ENCODE measurements at regions not wholly inside any gene's neighbourhood (a gene's known extent, or its start where the extent isn't known, plus 50 kb on each side); places are given as distances from the start of the nearest gene placed in this dataset.
"Not testable (repeated sequence)": the region's sequence is repeated elsewhere in the genome, so short reads cannot be mapped to it uniquely, and the experiment has no call there.

DNA sequence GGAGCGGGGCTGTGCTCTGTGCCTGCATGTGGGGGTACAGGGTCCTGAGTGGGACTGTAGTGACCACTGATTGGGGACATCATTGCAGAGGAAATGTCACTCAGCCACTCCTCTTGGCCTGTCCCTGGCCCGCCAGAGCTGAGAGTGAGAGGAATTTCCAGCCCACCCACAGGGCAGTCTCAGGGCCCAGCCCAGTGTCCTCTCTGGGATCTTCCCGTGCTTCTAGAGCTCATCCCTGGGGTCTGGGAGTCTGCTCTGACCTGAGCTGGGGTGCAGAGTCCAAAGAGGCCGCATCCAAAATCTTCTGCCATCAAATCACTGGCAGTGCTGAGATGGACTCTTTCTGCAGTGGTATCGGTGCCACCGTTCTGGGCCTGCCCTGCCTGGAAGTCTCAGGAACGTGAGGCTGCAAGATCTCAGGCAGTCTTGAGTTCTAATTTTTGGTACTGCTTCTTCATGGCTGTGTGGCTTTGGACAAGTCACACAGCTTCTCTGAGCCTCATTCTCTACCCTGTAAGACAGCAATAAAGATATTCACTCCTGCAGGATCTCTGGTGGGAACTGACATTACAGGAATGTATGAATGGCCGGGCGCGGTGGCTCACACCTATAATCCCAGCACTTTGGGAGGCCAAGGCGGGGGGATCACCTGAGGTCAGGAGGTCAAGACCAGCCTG lies 100.8 kb upstream of the TARDBP start:
- DNase-seq (ENCODE audit: low spot score), result no peak

DNA sequence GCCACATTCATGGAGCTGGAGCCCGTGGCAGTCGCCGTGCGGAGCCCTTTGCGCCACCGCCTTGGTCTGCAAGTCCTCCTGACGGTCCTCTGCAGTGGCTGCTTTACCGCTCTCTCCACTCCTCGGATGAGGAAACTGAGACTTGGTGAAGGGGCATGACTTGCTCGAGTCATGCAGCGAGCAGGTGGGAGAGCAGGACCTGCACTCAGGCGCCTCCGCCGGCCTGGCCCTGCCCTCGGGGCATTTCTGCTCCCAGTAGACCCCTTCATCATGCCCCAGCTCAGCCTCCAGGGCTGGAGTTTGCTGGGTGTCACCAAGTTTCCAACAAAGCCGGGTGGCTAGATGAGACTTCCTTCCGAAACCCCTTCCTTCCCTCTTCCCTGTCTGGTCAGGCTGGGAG lies 100.0 kb upstream of the TARDBP start:
- DNase-seq (ENCODE audit: low spot score), result no peak

DNA sequence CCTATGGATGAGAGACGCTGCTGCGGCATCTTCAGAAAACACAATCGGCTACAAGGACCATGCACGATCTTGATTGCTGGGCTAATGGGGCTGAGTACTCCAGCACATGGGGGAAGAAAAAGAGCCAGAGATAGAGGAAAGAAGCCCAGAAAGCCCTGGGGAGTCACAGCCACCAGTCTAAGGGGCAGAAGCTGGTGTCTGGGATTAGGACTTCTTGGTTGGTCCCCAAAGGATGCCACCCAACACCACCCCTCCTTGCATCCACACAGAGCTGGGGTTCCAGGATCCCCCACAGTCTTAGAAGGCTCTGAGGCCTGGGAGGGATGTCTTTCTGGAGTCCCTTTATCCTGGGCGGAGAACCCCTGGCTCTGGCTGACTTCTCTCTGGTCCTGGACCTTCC lies 98.4 kb upstream of the TARDBP start:
- no peak for DNase-seq (ENCODE audit: low spot score)

DNA sequence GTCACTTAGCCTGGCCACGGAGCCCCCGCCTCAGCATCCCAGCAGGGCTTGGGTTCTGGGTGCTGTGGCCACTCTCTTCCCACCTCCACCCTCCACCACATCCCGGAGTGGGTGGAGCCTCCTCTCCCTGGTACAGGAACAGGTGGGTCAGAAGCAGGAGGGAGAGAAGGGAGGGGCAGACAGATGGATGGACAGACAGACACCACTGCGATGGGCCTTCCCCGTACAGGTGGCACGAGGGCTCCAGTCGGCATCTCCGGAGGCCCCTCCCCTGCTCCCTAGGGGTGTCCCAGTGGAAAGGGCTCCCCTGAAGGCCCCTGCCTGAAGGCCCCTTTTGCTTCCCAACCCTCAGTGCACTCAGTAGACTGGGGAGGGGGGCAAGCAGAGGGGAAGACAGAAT lies 96.9 kb upstream of the TARDBP start:
- no peak for DNase-seq (ENCODE audit: low spot score)

DNA sequence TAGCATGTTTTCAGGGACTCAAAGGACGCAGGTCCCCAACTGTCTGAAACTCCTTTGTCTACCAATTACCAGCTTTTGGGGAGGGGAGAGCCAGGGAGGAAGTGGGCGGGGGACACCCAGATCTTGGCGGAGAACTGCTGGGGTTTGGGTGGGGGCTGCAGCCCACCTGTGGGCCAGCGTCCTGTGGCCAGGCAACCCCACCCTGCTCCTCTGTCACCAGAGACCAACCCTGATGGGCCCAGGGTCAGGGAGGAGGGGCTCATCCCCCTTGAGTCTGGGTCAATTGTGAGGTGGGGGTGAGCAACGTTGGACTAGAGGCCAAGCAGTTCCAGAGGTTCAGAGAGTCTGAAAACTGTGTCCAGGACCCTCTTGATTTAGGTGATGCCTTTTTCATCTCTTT lies 96.1 kb upstream of the TARDBP start:
- no peak for DNase-seq (ENCODE audit: low spot score)

GRCh38 chr1:10916991-10917390 lies 95.5 kb upstream of the TARDBP start:
- no peak for DNase-seq (ENCODE audit: low spot score)

DNA sequence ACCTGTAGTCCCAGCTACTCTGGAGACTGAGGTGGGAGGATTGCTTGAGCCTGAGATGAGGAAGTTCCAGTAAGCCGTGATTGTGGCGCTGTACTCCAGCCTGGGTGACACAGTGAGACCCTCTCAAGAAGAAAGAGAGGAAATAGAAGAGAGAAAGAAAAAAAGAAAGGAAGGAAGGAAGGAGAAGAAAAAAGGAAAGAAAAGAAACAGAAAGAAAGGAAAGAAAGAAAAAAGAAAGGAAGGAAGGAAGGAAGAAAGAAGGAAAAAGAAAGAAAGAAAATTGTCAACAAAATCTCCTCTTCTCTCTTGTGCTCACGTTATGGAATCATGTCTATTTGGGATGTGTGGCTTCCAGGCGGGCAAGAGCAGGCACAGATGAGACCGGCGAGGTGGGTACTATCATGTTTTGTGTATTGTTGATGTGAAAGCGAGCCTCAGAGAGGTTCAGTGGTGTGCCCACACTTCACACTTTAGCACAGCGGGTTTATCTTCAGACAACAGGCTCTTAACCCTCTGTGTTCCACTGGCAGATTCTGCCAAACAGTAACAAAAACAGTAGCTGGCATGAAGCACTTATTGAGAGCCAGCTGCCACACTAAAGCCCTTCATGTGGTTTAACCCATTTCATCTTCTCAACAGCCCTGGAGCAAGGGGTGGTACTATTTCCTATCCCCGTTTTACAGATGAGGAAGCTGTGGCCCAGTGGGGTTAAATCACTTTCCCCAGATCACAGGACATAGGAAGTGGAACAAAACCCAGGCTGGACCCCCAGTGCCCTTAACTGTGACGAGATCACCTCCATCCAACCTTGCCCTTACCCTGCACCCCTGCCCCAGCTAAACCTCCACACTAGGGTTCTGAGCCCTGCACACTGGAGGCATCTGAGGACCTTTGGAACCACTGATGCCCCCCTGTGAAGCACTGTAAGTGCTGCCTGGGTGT lies 94.7 kb upstream of the TARDBP start:
- no peak for DNase-seq (ENCODE audit: low spot score)

- DNase-seq (ENCODE audit: low spot score), result no peak
Observed at GRCh38 chr1:10918531-10918930, 93.9 kb upstream of the TARDBP start.

DNA sequence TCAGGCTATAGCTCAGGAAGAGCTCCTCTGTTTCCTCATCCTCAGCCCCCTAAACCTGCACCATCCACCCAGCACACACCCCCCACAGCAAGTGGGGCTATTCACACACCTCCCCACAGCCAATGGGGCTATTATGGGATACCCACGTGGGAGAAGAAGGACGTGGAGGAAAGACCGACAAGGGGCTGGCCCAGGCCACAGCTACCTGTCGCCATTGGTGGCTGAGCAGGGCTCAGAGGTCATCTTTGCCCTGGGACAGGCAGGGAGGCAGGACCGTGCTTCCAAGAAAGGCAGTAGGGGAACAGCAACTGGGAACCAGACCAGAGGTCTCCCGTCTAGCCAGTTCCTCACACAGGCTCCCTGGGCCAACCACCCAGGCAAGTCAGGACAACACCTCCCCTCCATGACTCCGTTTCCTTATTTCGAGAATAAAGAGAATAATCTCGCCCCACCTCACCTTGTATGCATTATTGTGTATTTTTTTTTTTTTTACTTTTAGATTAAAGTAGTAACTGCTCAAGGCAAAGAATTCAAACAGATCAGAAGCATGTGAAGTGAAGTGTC lies 92.3 kb upstream of the TARDBP start:
- no peak for DNase-seq (ENCODE audit: low spot score)

DNA sequence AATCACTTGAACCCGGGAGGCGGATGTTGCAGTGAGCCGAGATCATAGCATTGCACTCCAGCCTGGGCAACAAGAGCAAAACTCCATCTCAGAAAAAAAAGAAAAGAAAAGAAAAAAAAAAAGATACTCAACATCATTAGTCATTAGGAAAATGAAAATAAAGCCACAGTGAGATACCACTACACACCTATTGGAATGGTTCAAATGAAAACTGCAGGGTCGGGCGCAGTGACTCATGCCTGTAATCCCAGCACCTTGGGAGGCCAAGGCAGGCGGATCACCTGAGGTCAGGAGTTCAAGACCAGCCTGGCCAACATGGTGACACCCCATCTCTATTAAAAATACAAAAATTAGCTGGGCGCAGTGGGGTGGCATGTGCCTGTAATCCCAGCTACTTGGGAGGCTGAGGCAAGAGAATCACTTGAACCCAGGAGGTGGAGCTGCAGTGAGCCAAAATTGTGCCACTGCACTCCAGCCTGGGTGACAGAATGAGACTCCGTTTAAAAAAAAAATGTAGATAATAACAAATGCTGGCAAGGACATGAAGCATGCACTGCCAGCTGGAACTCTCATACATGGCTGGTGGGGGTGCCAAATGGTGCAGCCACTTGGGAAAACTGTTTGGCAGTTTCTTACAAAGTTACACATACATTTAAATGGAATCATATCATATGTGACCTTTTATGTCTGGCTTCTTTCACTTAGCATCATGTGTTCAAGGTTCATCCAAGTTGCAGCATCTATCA lies 90.0 kb upstream of the TARDBP start:
- not testable (repeated sequence) for DNase-seq (ENCODE audit: low spot score)

DNA sequence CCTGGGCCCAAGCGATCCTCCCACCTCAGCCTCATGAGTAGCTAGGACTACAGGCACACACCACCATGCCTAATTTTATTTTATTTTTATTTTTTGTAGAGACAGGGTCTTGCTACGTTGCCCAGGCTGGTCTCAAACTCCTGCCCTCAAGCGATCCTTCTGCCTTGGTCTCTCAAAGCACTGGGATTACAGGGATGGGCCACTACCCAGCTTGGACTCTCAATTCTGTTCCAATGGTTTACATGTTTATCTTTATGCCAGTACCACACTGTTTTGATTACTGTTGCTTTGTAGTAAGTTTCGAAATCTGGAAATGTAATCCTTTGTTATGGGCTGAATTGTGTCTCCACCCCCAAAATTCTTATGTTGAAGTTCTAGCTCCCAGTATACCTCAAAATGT lies 88.4 kb upstream of the TARDBP start:
- no peak for DNase-seq (ENCODE audit: low spot score)

DNA sequence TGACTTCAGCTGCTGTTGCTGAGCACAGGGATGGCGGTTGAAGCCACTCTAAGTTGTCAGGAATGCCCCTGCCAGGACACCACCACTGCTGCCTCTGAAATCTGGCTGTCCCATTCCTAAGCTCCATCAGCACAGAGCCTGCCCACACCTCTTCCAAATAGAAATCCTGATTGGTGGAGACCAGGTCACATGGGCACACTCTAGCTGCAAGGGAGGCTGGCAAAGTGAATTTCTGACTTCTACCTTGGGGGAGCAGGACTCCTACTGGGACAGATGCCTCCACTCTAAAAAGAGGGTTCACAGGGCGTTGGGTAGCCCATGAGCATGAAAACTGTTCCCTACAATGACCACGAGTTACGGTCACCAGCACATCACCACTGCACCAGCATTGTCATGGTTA lies 83.8 kb upstream of the TARDBP start:
- no peak for DNase-seq (ENCODE audit: low spot score)

DNA sequence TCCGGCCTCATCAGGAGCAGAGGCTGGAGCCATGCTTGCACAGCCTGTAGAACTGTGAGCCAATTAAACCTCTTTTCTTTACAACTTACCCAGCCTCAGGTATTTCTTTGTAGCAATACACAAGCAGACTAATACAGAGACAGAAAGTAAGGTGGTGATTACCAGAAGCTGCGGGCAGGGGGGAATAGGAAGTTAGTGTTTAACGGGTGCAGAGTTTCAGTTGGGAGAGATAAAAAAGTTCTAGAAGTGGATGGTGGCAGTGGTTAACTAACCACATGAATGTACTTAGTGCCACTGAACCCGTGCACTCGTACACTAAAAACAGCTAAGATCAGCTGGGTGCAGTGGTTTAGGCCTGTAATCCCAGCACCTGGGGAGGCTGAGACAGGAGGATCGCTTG lies 80.4 kb upstream of the TARDBP start:
- DNase-seq (ENCODE audit: low spot score), result no peak

GRCh38 chr1:10934150-10934818 lies 78.2 kb upstream of the TARDBP start:
- DNase-seq (ENCODE audit: low spot score), result no peak

DNA sequence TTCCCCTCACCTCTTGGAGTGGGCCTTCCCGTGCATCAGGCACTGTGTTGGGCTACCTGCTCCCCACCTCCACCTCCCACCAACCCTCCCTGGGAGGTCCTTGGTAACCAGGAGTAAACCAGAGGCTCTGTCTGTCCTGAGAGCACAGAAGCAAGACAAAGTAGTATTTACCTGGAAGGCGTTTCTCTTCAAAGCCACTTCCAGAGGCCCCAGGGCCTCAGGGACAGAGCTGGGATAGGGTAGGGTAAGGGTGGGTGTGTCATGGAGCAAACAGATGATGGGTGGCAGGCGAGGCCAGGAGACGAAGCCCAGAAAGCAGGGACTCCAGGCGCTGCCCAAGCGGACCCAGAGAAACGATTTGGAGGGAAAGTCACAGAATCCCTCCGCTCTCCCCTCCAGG lies 77.2 kb upstream of the TARDBP start:
- DNase-seq (ENCODE audit: low spot score), result no peak

GRCh38 chr1:10935724-10936123 lies 76.7 kb upstream of the TARDBP start:
- no peak for DNase-seq (ENCODE audit: low spot score)

DNA sequence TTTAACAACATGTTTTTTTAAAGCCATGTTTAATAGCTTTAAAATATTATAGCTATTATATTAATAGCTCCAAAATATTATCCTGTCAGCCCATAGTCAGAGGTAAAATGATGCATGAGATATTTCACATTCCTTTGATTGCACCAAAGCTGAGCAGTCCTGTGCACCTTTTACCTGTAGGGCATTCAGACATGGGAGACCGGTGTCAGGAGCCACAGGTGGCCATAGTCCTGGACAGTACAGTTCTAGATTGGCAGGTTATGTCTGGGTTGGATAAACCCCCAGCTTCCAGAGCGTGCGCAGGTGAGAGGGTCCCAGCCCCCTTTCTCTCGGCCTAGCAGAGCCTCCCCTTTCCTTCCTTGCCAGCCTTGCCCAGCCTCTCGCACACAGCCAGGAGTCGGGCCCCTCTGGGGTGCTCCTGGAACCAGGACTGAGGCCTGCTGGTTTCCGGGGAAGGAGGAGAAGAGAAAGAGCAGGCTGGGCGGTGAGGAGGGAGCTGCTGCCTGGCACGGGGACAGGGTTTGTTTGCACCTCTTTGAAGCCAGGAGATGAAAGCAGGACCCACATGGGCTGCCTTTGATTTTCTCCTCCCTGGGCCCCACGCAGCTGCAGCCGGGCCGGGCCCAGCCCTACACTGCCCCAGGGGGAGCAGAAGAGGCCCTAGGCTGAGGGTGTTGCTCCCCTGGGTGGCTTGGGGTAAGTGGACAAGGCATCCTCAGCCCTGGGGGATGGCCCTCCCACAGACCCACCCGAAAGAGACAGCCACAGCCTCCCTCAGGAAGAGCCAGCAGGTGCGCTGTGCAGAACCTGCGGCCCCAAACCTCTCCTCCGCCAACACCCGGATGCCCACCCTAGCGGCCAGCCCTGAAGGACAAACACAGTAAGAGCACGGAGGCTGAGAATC lies 75.2 kb upstream of the TARDBP start:
- no peak for DNase-seq (ENCODE audit: low spot score)

GRCh38 chr1:10938741-10939417 lies 73.6 kb upstream of the TARDBP start:
- no peak for DNase-seq (ENCODE audit: low spot score)

- peak; percentile 22 for DNase-seq (ENCODE audit: low spot score)
Observed at GRCh38 chr1:10939654-10940450, 72.6 kb upstream of the TARDBP start.

DNA sequence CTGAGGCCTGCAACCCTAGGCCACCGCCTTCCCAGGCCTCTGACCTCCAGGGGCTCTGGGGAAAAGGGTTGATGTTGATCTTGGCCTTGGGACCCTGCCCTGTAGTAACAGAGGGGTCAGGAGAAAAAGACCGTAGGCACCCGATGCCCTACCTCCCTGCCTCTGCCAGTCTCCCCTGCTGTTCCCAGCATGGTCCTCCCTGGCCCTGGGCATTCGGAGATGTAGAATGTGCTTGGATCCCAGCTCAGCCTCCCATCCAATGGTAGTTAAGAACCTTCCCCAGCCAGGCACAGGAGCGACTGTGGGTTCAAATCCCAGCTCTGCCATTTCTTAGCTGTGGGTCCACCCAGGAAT lies 72.0 kb upstream of the TARDBP start:
- DNase-seq (ENCODE audit: low spot score), result no peak
